WERI-Rb-1 (cell line): ENCODE measurements at regions not wholly inside any gene's neighbourhood (a gene's known extent, or its start where the extent isn't known, plus 50 kb on each side); places are given as distances from the start of the nearest gene placed in this dataset.

Source experiments
- DNase-seq: peaks from one replicate; pipeline ENCODE4 v3.0.0-alpha.2; 2020
- H3K27ac ChIP-seq: fragments of 250-450 bp; sonication (Bioruptor Pico); 2 replicates; pipeline ENCODE4 v1.5.1; 2020; ENCODE audit warnings: mild to moderate bottlenecking, moderate library complexity
- H3K27me3 ChIP-seq: fragments of 250-450 bp; sonication (Bioruptor Pico); 2 replicates; pipeline ENCODE4 v1.5.1; 2021; ENCODE audit warnings: mild to moderate bottlenecking, low read depth, moderate library complexity; ENCODE audit not compliant: insufficient read depth, severe bottlenecking
- H3K36me3 ChIP-seq: fragments of 250-450 bp; sonication (Bioruptor Pico); 2 replicates; pipeline ENCODE4 v1.5.1; 2020; ENCODE audit warnings: mild to moderate bottlenecking, moderate library complexity
- H3K4me3 ChIP-seq: 2 replicates; pipeline ENCODE4 v1.5.1; 2011; ENCODE audit warnings: low read depth, mild to moderate bottlenecking, control low read depth, low read length
- H3K9me3 ChIP-seq: fragments of 250-450 bp; sonication (Bioruptor Pico); 2 replicates; pipeline ENCODE4 v1.5.1; 2021; ENCODE audit warnings: mild to moderate bottlenecking, moderate library complexity; ENCODE audit not compliant: severe bottlenecking
- TF ChIP-seq, protein P1 (sequence below): IDR thresholded peaks from 2 replicates; pipeline ENCODE4 v1.5.1; 2011; ENCODE audit warnings: low read depth, mild to moderate bottlenecking, control low read depth, inconsistent platforms, low read length

DNA sequence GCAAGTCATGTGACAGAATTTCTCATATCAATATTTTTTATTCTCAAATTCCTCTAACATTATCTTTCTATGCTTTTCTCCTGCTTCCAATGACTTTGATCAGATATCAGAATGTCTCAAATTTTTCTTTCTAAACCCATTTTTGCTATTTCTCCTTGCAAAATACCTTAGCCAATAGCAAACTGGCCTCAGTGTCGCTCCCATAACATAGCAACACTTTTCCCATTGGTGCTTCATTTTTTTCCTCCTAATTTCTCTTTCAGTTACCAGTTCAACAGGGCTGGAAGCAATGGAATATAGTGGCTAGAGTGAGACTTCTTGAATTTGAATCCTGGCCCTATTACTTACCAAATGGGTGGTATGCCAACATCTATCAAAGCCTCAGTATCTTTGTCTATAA, 1091.6 kb downstream of the C4orf33 start:
- no peaks in the 10 kb centered on the region for H3K36me3 ChIP-seq
- no peaks in the 10 kb centered on the region for H3K9me3 ChIP-seq
- H3K27me3 ChIP-seq, result no peaks in the 10 kb centered on the region
- no peak overlapping the region for H3K4me3 ChIP-seq
- TF ChIP-seq, protein P1, sequence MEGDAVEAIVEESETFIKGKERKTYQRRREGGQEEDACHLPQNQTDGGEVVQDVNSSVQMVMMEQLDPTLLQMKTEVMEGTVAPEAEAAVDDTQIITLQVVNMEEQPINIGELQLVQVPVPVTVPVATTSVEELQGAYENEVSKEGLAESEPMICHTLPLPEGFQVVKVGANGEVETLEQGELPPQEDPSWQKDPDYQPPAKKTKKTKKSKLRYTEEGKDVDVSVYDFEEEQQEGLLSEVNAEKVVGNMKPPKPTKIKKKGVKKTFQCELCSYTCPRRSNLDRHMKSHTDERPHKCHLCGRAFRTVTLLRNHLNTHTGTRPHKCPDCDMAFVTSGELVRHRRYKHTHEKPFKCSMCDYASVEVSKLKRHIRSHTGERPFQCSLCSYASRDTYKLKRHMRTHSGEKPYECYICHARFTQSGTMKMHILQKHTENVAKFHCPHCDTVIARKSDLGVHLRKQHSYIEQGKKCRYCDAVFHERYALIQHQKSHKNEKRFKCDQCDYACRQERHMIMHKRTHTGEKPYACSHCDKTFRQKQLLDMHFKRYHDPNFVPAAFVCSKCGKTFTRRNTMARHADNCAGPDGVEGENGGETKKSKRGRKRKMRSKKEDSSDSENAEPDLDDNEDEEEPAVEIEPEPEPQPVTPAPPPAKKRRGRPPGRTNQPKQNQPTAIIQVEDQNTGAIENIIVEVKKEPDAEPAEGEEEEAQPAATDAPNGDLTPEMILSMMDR, result no peak
- H3K27ac ChIP-seq, result no peak overlapping the region
- no peak for DNase-seq

DNA sequence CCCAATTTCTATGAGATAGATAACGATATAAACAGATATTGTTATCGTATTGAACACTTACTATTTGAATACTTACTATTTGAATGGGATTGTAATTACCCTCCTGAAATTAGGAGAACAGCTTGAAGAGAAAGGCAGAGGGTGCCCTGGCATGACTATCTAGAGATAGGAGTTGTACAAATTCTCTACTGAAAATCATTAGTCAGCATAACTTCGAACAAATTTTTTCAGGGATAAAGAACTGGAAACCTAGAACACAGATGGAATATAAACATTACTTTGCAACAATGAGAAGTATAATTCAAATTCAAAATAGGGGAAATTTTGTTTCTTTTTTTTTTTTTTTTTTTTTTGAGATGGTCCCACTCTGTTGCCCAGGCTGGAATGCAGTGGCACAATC, 1096.8 kb downstream of the C4orf33 start:
- no peak for DNase-seq
- no peaks in the 10 kb centered on the region for H3K9me3 ChIP-seq
- no peaks in the 10 kb centered on the region for H3K27me3 ChIP-seq
- H3K27ac ChIP-seq, result no peak overlapping the region
- no peaks in the 10 kb centered on the region for H3K36me3 ChIP-seq
- TF ChIP-seq, protein P1, result no peak
- H3K4me3 ChIP-seq, result no peak overlapping the region

DNA sequence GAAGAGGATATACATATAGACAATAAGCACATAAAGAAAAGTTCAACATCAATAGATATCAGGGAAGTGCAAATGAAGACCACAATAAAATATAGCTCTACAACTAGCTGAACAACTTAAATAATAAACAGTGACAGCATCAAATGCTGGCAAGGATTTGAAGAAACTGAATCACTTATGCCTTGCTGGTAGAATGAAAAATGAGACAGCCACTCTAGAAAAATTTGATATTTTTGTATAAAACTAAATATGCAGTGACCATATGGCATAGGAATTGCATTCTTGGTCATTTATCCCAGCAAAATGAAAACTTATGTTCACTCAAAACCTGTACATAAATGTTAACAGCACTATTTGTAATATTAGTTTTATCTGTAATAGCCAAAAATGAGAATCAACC, 1102.0 kb downstream of the C4orf33 start:
- no peaks in the 10 kb centered on the region for H3K36me3 ChIP-seq
- H3K4me3 ChIP-seq, result no peak overlapping the region
- no peaks in the 10 kb centered on the region for H3K27me3 ChIP-seq
- no peak overlapping the region for H3K27ac ChIP-seq
- no peak for DNase-seq
- TF ChIP-seq, protein P1, result no peak
- H3K9me3 ChIP-seq, result peaks cover 7% of the 10 kb centered on the region

DNA sequence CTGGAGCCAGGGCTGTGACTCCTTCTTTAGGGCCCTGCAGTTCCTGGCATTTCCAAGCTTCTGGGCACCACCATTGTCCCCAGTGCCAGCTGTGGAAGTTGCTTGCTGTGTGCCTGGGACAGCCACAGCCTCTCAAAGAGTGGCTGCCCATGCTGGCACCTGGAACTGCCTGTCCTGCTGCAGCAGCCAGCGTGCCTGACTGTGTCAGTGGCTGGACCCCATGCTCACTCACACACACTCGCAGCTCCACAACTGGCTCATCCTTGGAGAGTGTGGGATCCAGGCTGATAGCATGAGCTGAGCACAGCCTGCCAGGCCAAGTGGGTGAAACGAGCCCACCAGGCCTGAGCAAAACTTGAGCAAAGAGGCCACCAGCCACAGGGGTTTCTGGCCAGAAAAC, 1107.6 kb downstream of the C4orf33 start:
- TF ChIP-seq, protein P1, result no peak
- no peak overlapping the region for H3K4me3 ChIP-seq
- DNase-seq, result no peak
- H3K27me3 ChIP-seq, result no peaks in the 10 kb centered on the region
- no peaks in the 10 kb centered on the region for H3K36me3 ChIP-seq
- peaks cover 7% of the 10 kb centered on the region for H3K9me3 ChIP-seq
- no peak overlapping the region for H3K27ac ChIP-seq

DNA sequence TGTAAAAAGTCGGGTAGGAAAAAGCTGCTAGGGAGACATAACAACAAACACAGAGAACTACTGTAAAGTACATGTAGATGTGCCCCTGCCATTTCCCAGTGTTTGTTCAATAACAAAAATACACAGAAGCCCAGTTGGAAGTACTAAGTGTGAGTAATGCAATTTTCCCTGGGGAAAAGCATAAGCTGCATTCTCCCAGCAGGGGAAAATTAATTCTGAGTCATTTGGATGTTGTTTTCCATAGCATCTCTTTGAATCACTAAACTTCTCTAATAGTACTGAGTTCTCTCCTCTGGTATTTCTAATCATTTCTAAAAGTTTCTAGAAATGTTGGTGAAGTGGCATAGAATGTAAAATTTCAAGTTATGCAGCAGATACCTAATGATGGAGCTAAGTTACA, 1114.9 kb downstream of the C4orf33 start:
- DNase-seq, result no peak
- no peaks in the 10 kb centered on the region for H3K27me3 ChIP-seq
- no peak overlapping the region for H3K4me3 ChIP-seq
- no peak overlapping the region for H3K27ac ChIP-seq
- H3K9me3 ChIP-seq, result no peaks in the 10 kb centered on the region
- TF ChIP-seq, protein P1, result no peak
- H3K36me3 ChIP-seq, result no peaks in the 10 kb centered on the region

DNA sequence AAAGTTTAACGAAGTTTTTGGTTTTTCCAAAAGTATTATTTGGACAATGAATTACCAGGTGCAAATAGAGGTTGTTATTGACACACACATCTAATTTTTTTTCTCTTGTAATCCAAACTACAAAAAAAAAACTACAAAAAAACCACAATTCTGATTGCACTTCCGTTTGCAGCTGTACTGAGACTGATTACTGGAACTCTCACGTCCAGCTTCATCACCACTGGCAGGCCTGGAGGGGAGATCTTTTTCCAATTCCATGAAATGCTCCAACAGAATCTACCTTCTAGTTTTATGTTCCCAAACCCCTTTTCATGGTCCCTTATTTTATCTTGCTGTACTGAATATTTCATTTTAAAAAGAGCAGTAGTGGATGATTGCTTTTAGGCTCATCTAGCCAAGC, 1118.3 kb downstream of the C4orf33 start:
- Histone ChIP-seq H3K9me3 (no peaks in the 10 kb centered on the region), H3K27ac (no peak overlapping the region), H3K27me3 (no peaks in the 10 kb centered on the region), H3K4me3 (no peak overlapping the region), H3K36me3 (no peaks in the 10 kb centered on the region)
- TF ChIP-seq, protein P1, result no peak
- no peak for DNase-seq
